ENCODE measurements at regions not wholly inside any gene's neighbourhood (a gene's known extent, or its start where the extent isn't known, plus 50 kb on each side); places are given as distances from the start of the nearest gene placed in this dataset.

DNA sequence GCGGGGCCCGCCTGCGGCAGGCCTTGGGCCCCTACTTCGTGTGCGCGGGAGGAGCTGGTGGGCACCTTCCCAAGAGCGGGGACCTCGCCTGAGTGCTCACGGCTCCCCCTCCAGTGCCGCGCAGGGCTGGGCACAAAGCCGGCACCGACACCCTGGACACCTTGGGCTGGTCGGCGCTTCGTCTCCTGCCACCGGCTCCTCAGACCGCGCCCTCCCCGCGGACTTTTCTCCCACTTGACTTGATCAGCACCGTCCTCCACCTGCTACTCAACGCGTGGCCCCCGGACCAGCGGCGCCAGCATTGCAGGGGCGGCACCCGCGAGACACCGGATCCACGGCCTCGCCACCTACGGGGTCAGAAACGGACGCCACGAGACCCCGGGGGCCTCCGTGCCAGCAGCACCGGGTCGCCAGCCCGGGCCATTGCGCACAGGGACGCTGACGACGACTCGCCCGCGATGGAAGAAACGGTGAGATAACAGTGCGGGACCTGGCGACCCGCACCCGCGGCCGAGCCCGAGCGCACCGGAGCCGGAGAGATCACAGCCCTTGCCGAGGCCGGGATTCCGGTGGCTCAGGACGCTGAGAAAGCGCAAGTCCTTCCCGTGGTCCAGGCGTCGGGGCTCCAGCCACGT is 154.2 kb downstream of the DLL1 start:
- no peak for DNase-seq (ENCODE audit: low read depth)
- no peak for TF ChIP-seq CTCF (IDR thresholded peaks at IDR 0.05; ENCODE audit: control insufficient read depth, insufficient read depth, low read depth, low read length, missing control alignments)
- H3K4me3 ChIP-seq (ENCODE audit: control insufficient read depth, low read depth, low read length) = no peak overlapping the region

GRCh38 chr6:170135821-170136471 is 154.9 kb downstream of the DLL1 start:
- no peak for TF ChIP-seq CTCF (IDR thresholded peaks at IDR 0.05; ENCODE audit: control insufficient read depth, insufficient read depth, low read depth, low read length, missing control alignments)
- no peak overlapping the region for H3K4me3 ChIP-seq (ENCODE audit: control insufficient read depth, low read depth, low read length)
- DNase-seq (ENCODE audit: low read depth) = no peak

DNA sequence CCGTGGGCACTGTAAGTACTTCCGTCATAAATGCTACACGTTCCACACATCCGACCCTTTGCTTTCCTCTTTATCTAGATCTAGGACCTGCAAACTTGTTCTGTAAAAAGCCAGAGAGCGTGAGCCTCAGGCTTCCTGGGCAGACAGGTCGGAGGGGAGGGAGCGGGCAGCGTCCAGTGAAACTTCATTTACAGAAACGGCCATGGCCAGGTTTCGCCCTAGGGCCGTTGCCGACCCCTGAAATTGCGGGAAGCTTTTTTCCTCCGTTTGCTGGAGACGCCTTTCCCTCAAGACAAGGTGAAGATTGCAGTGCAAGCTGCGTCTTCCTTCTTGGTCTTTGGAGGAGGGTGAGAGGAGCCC is 155.4 kb downstream of the DLL1 start:
- no peak overlapping the region for H3K4me3 ChIP-seq (ENCODE audit: control insufficient read depth, low read depth, low read length)
- DNase-seq (ENCODE audit: low read depth) = no peak
- TF ChIP-seq CTCF (IDR thresholded peaks at IDR 0.05; ENCODE audit: control insufficient read depth, insufficient read depth, low read depth, low read length, missing control alignments) = no peak

DNA sequence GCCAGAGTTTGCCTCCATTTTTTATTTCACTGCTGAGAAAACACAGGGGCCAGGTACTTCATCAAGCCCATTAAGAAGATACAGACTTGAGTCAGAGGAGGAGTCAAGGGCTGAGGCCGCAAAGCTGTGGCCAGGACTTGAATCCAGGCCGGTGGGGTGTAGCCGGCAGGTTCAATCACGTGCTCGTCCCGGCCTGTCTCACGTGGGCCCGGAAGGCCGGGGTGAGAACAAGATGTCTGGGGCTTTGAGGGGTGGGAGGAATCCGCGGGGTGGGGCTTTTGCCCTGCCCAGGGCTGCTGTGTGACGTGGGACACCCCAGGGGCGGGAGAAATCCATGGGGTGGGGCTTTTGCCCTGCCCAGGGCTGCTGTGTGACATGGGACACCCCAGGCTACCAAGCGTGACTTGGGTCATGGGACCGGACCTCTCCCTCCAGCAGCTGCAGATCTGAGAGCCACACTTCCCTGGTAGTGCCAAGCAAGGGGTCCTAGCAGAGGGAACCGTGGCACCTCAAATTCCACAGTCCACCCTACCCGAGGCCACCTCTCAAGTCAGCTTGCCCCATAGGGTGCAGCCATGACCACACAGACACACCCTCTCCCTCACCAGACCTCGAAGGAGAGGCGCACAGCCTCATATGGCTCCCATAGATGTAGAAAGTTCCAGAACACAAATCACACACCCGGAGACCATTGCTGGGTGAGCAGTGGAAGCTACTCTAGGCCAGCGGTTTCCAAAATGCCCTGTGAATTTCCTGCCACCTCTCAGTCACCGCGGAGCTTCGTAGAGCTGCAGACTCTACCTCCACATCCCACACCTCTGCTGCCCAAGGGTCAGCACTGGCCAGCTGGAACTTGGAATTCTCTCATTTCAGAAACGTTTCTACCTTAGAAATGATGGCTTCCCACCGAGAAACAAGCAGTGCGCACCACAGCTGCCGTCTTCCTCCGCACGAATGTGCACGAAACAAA is 156.1 kb downstream of the DLL1 start:
- no peak overlapping the region for H3K4me3 ChIP-seq (ENCODE audit: control insufficient read depth, low read depth, low read length)
- TF ChIP-seq CTCF (IDR thresholded peaks at IDR 0.05; ENCODE audit: control insufficient read depth, insufficient read depth, low read depth, low read length, missing control alignments) = no peak
- DNase-seq (ENCODE audit: low read depth) = no peak

DNA sequence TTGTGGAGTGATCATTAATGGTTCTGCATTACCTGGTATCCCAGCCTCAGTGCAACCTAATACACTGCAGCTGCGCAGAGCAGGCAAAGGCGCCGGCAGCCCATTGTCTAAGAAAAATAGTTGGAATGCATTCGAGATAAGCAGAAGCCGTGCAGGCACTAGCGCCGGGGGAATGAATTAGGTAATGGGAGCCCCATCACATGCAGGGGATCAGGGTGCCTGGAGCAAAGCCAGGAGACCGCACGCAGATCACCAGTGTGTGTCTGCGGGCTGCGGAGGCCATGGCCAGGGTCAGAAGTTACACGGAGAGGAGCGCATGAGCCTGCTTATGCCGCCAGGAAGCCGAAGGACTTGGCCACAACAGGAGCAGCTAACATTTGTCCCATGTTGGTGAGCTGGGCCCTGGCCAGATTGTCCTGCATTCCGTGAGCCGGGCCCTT is 156.8 kb downstream of the DLL1 start:
- no peak for DNase-seq (ENCODE audit: low read depth)
- TF ChIP-seq CTCF (IDR thresholded peaks at IDR 0.05; ENCODE audit: control insufficient read depth, insufficient read depth, low read depth, low read length, missing control alignments) = no peak
- H3K4me3 ChIP-seq (ENCODE audit: control insufficient read depth, low read depth, low read length) = no peak overlapping the region

DNA sequence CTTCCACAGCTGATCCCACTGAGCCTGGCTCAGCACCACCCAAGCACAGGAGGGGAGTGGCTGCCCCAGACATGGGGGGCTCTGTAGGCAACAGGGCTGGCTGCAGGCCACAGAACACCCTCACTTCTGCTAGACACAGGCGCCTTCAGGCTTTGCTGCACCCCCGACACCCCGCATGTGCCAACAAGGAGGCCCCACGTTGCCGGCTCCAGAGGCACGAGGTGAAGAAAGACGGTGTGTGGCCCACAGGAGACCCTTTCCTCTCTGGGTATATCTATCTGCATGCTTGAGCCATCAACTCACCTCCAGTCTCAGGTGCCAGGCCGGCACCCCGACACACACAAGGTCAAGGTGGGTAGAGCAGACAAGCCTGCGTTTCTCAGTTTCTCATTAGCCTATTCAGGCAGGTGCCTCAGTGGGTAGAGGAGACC is 158.3 kb downstream of the DLL1 start:
- no peak for DNase-seq (ENCODE audit: low read depth)
- H3K4me3 ChIP-seq (ENCODE audit: control insufficient read depth, low read depth, low read length) = no peak overlapping the region
- no peak for TF ChIP-seq CTCF (IDR thresholded peaks at IDR 0.05; ENCODE audit: control insufficient read depth, insufficient read depth, low read depth, low read length, missing control alignments)
